ENCODE measurements at regions not wholly inside any gene's neighbourhood (a gene's known extent, or its start where the extent isn't known, plus 50 kb on each side); places are given as distances from the start of the nearest gene placed in this dataset.
"Not testable (repeated sequence)": the region's sequence is repeated elsewhere in the genome, so short reads cannot be mapped to it uniquely, and the experiment has no call there.

DNA sequence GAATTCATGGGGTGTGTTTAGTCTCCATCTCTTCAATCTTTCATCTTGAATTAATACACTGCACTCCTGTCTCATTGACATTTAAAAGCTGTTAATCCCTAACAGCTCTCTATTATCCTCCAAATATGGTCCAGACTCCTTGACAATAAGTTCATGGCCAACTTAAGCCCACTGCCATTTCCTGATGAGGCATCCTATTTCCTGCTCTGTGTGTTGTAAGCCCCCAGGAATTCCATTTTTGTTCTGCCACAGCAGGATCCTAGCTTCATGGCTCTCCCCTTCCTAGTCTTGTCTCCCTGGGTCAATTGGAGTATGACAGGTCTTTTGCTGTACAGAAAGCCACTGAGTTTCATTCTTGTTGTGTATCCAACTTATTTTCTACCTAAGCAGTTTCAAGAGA lies 218.8 kb downstream of the OTUD1 start:
- no peak for DNase-seq

DNA sequence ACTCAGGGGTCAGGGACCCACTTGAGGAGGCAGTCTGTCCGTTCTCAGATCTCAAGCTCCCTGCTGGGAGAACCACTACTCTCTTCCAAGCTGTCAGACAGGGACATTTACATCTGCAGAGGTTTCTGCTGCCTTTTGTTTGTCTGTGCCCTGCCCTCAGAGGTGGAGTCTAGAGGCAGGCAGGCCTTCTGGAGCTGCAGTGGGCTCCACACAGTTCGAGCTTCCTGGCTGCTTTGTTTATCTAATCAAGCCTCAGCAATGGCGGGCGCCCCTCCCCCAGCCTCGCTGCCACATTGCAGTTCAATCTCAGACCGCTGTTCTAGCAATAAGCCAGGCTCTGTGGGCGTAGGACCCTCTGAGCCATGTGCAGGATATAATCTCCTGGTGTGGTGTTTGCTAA lies 233.0 kb downstream of the OTUD1 start:
- not testable (repeated sequence) for DNase-seq

DNA sequence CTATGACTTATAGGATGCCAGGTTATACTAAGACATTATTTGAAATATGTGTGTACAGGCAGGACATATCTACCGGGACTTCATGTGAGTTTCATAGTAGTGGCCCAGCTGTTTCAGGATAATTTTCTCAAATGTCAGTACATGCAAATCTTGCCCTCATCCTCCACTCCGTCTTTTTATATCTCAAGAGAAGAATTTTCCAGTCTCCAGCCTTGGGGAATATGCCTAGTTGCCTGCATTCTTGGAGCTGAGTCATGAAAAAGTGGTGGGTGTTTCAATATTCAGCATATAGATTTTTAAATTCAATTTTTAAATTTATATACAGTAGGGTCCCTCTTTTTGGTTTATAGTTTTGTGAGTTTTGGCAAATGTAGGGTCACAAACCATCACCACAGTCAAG lies 236.7 kb downstream of the OTUD1 start:
- DNase-seq, result no peak

DNA sequence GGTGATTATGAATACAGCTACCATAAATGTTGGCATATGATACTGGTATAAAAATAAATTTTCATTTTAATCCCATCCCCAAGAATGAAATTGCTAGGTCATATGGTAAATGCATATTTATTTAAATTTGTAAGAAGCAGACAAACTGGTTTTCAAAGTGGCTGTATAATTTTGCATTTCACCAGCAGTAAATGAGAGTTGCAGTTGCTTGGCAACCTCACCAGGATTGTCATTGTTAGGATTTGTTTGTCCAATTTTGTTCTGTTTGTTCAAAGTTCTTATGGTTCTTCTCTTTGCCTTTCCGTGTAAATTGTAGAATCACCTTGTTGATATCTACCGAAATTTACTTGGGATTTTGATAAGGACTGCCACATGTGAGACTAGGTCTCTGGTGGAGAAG lies 237.4 kb downstream of the OTUD1 start:
- no peak for DNase-seq

DNA sequence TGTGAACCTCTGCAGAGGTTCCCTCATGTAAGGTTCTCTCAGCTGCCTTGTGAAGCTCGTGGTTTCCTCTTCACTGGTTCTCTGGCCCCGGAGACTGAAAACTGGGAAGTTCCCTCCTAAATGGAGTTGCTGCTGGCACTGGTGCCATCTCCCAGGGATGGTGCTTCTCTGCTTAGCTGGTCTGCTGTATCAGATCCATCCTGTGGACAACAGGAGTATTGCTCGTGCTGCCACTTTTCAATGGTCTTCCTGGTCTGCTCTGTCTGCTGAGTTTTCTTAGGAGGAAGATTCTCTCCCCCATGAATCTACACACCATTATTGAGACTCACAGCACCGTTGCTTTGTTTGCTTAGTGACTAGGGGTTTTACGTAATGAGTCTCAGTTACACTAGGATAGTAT lies 247.8 kb downstream of the OTUD1 start:
- DNase-seq, result no peak

DNA sequence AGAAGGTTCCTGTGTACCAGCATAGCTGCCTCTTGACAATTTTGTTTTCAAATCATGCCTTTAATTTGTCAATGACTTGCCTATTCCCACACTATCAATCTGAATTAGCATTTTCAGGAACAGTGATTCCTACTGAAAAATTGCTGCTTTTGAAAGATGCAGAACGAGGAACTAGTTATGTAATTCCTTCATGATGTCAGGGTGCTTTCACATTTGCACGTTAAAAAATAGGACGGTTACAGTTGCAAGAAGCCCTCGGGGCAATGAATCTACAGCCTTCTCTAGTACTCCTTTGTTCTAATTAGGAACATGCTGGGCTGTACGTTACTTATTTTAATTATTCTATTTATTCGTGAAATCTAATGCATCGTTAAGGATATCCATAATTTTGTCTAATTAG lies 253.9 kb downstream of the OTUD1 start:
- no peak for DNase-seq

DNA sequence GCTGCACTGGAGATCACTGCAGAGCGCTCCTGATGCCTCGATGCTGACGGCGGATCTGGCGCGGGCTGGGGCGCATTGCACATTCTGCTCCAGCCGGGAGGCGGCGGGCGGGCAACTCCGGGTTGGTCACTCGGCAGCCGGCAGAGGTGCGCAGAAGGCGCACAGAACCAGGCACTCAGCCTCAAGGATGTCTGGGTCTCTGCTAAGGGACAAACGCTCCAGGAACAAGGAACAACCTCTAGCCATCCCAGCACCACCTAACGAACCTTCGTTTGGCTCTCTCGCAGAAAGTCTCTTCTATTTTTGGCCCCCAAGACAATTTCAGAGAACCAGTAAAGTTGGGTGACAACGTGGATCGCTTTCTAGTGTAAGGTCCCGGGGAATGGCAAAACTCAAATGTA lies 254.6 kb downstream of the OTUD1 start:
- DNase-seq, result no peak

DNA sequence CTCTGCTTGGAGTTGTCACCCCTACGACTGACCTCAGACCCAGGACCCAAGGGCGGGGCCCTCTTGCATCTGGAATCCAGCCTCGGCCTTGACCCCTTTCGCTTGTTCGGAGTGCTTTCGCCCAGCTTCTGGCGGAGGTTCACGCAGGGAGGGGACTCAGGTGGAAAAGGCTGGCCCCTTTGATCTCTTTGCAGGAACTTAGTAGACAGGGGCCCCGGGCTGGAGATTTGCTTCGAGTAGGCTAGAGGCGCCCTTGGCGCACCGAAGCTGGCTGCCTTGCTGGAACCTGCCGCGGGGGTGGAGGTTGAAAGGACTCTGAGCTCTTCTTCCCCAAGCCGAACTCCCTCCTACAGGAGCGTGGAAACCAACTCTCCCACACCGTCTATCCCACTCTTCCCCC lies 255.1 kb downstream of the OTUD1 start:
- DNase-seq, result no peak

DNA sequence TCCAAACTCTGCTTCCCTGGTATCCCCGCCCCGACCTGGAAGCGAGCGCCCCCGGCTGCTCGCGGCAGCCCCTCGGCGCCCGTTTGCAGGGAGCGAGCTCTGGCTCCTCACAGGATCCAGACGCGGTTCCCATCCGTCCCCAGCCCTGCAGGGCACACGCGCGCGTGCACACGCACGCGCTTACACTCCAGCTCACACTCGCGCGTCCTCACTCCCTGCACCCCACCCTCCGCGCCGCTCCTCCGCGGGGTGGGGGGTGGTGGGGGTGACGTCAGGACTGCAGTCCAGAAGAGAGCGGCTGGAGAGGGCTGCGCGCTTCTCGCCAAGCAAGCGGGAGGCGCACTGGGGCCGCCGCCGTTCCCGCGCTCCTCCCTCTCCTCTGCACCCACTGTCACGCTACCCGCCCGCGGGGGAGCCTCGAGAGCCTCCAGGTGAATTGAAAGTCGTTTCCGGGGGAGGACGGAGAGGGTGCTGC lies 255.6 kb downstream of the OTUD1 start:
- DNase-seq, result no peak

DNA sequence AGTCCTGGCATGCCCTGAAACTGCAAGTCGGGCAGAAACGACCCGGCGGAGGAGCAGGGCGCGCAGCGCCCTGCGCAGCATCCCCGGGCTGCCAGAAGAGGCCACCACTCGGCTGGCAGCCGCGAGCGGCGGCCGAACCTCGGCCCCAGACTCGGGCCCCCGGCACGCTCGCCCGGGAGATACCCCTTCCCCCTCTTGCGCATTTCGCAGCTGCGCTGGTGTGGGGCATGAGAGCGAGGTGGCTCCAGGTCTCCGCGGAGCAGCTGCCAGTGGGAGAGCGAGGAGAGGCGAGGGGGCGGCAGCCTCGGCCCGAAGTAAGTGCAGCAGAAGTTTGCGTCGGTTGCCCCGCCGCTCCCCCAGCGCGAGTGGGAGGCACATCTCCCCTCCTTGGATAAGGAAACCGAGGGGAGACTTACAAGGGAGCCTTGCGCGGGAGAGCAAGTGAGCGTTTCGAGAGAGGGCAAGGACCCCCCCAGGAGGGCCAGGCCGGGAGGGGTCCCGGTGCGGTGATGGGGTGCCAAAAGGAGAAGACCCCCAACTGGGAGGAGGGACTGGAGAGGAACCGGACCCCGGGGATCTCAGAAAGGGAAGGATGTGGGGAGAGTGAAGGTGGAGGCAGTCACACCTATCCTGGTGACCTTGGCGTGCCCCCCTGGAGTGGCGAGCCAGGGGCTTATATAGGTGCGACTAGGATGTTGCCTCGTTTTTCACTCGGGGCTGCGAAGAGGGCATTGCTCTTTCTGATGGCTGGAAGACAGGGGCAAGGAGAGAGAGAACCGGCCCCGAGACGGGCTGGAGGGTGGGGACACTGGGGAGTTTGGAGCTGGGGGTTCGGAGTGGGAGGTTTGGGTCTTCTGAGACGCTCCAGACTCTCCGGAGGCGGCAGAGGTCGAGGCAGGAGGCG lies 256.3 kb downstream of the OTUD1 start:
- DNase-seq, result no peak

DNA sequence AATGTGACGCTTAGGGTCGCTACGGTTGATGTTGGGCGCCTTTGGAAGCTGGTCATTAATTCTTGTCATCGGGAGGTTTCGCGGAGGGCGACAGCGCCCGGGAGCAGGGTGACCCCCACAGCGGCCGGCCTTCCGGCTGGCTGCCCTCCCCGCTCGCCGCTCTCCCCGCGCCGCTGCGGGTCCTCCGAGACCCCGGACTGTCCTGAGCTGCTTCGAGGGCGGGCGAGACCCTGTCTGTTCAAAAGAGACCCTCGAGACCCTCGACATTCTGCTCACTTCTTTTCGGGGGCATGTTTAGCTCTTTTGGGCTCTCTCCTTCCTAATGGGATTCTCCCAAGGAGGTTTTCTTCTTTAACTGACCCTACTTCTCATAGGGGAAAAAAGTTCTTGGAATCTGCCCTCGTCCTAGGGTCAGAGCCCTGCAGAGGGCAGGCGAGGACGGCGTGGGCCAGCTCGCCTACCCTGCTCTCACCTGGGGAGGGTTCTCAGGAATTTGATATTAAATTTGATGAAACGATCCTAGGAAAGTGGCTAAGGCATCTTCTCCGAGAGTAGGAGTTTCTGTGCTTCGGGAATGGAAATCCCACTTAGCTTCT lies 257.0 kb downstream of the OTUD1 start:
- DNase-seq, result no peak

DNA sequence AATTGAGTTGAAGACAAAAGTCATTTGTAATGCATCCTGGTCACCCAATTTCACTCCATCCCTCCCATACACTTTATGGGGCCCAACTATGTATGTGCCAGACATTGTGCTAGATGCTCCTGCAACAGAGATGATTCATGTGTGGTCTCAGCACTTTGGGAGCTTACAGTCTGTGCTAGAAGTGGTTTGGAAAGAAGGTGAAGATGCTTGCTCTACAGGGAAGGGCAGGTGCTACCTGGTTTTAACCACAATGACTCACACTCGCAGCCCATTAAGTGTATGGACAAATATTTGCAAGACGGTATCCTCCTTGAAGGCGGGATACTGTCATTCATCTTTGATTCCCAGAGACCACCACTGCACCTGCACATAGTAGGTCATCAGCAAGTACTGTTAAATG lies 257.6 kb downstream of the OTUD1 start:
- no peak for DNase-seq

DNA sequence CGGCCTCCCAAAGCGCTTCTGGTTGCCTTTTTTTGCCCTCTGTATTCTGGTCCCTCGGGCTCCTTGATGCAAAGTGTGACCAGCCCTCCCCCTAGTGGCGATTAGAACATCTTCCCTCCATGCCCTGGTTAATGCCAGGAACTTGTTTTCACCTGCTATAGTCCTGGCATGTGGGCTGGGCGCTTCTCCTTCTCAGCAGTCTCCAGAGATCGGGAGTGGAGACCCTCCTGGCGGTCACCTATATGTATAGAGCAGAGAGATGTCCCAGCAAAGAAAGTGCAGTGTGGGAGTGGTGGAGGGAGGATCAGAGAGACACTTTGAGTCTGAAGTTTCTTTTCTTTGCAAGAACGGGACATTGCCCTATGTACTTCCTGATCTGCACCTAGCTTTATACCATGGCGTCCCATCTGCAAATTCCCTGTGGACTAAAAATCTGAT lies 264.1 kb downstream of the OTUD1 start:
- peak; percentile 36 to 43 for DNase-seq

DNA sequence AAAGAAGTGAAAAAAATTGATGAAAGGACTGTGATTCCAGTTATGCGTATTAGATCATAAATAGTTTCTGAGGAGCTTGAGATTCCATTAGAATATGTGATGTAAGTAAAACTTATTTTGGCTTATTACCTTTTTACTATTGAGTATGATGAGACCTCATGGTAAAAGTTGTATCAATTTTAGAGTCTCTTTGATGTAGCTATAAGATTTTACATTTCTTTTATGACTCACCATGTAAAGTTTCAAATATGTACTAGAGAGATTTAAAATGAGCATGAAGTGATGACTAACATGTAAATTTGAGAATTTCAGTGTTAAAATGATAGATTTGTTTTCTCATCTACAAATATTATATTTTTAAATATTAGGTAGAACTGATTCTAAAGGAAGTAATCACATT lies 276.5 kb downstream of the OTUD1 start:
- DNase-seq, result no peak

DNA sequence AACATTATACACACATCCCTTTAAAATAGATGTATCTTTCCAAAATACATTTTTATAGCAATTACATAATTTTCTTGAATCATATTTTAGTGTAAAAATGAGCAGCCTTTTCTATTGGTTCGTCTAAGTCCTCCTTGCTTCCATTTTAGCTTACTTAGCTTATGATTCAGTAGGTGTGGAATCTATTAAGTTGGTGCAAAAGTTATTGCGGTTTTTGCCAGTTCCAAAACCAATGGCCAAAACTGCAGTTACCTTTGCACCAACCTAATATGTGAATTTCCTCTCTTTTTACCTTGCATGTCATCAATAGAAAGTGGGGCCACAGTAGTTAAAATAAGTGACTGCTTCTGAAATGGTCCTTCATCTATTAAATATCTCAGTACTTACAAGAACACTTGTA lies 279.0 kb downstream of the OTUD1 start:
- DNase-seq, result no peak

DNA sequence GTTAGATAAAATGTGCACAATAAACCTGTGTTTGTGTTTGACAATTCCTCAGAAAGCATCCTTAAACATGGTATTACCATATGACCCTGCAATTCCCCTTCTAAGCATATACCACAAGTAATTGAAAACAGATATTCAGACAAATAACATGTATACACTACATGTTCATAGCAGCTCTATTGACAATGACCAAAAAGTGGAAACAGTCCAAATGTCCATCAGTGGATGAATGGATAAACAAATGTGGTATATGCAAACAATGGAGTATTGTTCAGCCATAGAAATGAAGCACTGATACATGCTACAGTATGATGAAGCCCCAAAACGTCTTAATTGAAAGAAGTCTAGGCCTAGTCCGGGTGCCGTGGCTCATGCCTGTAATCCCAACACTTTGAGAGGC lies 280.1 kb downstream of the OTUD1 start:
- no peak for DNase-seq

DNA sequence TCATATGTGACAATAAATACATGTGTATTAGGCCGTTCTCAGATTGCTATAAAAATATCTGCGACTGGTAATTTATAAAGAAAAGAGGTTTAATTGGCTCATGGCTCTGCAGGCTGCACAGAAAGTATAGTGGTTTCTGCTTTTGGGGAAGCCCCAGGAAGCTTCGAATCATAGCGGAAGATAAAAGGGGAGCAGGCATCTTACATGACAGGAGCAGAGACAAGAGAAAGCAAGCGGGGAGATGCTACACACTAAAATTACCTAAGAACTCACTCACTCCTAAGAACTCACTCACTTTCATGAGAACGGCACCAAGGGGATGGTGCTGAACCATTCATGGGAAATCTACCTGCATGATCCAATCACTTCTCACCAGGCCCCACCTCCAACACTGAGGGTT lies 284.9 kb downstream of the OTUD1 start:
- DNase-seq, result no peak

DNA sequence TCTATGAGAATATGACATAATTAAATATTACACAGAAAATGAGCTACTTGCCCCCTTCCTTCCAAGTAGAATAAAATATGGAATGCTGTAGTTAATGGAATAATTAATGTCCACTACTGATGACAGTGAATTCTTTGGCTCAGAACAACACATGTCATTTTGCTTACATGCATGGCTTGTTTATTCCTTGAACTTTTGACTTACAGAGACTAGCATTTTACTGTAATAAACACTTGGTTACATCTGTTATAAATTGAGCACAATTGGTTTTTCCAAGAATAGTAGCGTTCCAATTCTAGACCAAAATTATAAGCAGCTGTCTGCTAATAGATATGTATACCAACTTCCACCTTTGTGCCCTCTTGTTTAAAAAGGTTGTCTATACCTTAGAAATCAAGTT lies 286.7 kb downstream of the OTUD1 start:
- DNase-seq, result no peak

DNA sequence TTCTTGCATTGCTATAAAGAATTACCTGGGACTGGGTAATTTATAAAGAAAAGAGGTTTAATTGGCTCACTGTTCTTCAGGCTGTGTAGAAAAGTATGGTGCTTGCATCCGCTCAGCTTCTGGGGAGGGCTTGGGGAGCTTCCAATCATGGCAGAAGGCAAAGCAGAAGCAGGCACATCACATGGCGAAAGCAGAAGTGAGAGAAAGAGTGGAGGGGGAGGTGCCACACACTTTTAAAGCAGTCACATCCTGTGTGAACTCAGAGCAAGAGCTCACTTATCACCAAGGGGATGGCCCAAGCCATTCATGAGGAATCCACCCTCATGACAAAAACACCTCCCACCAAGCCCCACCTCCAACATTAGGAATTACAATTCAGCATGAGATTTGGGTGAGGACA lies 303.5 kb downstream of the OTUD1 start:
- DNase-seq, result peak in 1 of 2 donors; percentile 4

DNA sequence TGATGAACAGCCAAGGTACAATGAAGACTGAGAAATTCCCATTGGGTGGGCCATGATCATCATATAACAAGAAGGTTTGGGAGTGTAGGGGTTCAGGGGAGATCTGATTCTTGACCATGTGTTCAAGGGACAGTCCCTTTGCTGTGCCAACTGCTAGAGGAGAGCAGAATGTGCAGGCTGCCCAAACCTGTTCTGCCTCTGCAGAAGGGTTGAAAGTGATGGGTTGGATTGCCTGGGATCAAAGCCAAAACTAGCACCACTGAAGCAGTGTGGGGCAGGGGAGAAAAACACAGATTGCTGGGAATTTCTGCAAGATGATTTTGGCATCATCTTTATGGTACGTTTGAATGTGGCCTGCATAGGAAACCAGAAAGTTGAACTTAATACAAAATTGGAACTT lies 303.9 kb downstream of the OTUD1 start:
- DNase-seq, result no peak

DNA sequence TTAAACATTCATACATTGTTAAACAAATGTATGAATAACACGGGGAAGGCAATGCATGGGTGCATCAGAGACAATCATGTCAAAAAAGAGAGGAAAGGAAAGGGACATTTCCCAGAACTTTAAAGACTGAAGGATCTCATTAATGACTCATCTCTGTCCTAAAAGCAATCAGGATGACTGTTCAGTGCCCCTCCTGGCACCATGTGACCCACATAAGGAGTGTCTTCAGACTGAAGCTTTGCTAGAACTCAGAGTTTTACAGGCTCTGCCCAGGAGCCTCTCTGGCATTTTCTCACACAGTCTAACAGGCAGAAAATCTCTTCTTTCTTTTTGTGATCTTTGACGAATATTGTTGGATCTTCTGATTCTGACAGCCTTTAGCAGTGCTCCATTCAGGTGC lies 315.3 kb downstream of the OTUD1 start:
- DNase-seq, result no peak

DNA sequence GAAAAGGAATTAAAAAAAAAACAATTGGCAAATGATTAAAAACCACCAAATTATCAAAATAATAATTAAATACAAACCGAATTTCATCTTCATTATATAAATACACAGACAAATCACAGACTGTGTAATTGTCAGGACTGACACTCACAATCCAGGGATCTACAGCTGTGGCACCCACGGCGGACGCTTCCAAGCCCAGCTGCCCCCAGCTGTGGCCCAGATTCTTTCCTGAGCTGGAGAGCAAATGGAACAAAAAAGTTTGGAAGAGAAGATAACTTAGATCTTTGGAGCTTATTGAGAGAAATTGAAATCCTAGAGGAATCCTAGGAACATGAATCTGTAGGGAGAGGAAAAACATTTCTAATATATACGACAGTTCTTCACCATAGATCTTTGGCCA lies 316.1 kb downstream of the OTUD1 start:
- DNase-seq, result no peak

DNA sequence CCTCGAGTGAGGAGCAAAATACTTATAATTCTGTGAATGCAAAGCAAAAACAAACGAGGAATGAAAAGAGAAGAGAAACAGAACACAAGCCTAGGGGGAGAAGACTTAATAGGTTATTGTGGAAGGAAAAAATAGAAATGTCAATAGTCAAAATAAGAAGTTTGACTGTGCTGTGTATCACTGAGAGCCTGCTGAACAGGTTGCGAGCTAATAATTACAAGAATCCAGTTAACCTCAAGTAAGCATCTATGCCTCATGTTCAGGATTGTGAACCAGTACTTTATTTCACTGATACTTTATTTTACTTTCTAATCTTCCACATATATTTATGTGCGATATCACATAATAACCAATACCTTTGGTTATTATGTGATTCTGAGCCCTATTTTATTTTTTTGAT lies 316.7 kb downstream of the OTUD1 start:
- DNase-seq, result no peak

DNA sequence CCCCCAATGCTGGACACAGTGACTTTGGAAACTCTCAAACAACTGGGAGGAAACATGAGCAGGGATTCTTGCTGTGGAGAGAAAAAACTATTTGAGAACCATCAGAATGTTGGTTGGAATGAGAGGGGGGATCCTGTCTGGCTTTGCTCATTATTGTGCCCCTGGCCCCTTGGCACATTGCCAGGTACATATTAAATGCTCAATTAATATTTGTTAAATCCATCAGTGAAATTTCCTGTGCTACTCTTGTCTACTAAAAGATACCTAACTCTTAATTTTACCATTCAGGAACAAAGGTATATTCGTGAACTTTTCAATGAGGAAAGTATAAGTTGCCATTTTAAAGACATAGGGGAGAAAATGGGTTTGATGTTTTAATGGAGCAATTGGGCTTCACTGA lies 329.4 kb downstream of the OTUD1 start:
- DNase-seq, result no peak

DNA sequence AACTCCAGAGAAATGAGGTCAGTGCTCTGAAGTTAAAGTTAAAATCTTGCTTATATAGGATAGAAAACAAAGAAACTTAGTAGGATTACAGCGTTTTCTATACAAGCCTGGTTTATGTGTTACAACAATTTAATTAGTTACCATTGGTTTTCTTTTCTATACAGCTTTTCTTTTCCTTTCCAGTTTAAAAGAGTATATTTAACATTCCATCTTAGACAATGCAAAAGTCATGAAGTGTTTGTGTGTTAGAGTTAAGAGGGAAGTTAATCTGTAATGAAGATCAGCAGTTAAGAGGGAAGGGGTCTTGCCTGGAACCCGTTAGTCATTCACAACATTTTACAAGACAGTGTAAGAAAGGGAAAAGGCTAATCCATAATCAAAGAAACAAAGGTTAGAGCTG lies 338.3 kb downstream of the OTUD1 start:
- DNase-seq, result no peak
